Lower leg skin (tissue), 3 donors: ENCODE measurements at regions not wholly inside any gene's neighbourhood (a gene's known extent, or its start where the extent isn't known, plus 50 kb on each side); places are given as distances from the start of the nearest gene placed in this dataset.

Experiments used
- POLR2A ChIP-seq, 2 donors: fragments of 450-650 bp; IDR thresholded peaks; one replicate each; pipeline ENCODE4 v1.6.1; 2016 to 2017; ENCODE audit warnings: antibody characterized with exemption in 2 of 2, mild to moderate bottlenecking in 1 of 2, moderate library complexity in 1 of 2
- TF ChIP-seq, protein P1 (sequence below), 3 donors: fragments of 450-650 bp; IDR thresholded peaks; one replicate each; pipeline ENCODE4 v1.5.1; 2016; ENCODE audit warnings: antibody characterized with exemption in 3 of 3, mild to moderate bottlenecking in 3 of 3, moderate library complexity in 2 of 3

DNA sequence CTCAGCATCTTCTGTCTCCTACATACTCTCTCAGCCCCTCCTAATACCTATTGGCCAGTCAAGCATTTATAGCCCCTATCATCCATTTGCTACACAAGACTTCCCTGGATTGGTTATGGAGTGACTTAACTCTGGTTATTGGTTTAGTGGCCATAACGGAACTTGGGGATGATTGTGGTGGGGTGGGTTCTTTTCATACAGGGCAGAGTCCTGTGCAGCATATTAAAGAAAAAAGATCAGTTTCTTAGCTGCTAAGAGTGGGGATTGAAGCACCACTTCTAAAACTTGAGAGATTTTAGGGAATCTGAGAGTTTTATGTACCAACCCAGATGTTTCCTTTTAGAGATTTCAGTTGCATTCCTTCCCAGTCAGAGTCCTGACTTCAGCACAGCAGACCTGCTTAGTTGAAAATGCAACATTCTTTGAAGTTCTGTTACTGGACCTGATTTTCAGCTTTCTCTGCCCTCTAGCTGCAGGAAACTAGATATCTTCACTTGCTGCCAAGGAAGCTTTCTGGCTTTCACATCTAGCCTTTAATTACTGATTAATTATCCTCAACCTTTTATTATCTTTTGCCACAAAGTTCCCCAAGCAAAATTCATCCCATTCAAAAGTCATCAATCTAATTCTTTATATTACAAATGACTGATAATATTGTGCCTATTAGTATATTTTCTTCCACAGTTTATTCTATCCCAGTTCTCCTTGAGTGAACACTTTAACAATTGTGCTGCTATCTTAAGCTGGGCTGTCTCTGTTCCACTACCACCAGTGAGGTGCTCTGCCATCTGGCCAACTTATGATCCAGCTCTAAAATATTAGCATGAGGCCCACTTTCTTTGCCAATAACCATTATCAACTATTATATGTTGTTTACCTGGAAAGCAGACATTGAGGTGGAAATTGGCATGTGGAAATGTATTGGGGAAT is 906.0 kb upstream of the ALCAM start:
- no peak for TF ChIP-seq POLR2A (IDR thresholded peaks at IDR 0.05)
- TF ChIP-seq, protein P1, sequence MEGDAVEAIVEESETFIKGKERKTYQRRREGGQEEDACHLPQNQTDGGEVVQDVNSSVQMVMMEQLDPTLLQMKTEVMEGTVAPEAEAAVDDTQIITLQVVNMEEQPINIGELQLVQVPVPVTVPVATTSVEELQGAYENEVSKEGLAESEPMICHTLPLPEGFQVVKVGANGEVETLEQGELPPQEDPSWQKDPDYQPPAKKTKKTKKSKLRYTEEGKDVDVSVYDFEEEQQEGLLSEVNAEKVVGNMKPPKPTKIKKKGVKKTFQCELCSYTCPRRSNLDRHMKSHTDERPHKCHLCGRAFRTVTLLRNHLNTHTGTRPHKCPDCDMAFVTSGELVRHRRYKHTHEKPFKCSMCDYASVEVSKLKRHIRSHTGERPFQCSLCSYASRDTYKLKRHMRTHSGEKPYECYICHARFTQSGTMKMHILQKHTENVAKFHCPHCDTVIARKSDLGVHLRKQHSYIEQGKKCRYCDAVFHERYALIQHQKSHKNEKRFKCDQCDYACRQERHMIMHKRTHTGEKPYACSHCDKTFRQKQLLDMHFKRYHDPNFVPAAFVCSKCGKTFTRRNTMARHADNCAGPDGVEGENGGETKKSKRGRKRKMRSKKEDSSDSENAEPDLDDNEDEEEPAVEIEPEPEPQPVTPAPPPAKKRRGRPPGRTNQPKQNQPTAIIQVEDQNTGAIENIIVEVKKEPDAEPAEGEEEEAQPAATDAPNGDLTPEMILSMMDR (IDR thresholded peaks at IDR 0.05), result no peak
